T-helper 2 cell treated with Interferon-gamma antibody and Interleukin-4, amounts not matched to agents 100 ng/mL and 5 ng/mL, for 36 hours (primary cell): ENCODE measurements at regions not wholly inside any gene's neighbourhood (a gene's known extent, or its start where the extent isn't known, plus 50 kb on each side); places are given as distances from the start of the nearest gene placed in this dataset.

Experiments used
- intact Hi-C: fragments of 100-400 bp; cut with micrococcal nuclease; formaldehyde crosslinking; loops from one replicate; pipeline ENCODE4 v1.15.1; 2023

DNA sequence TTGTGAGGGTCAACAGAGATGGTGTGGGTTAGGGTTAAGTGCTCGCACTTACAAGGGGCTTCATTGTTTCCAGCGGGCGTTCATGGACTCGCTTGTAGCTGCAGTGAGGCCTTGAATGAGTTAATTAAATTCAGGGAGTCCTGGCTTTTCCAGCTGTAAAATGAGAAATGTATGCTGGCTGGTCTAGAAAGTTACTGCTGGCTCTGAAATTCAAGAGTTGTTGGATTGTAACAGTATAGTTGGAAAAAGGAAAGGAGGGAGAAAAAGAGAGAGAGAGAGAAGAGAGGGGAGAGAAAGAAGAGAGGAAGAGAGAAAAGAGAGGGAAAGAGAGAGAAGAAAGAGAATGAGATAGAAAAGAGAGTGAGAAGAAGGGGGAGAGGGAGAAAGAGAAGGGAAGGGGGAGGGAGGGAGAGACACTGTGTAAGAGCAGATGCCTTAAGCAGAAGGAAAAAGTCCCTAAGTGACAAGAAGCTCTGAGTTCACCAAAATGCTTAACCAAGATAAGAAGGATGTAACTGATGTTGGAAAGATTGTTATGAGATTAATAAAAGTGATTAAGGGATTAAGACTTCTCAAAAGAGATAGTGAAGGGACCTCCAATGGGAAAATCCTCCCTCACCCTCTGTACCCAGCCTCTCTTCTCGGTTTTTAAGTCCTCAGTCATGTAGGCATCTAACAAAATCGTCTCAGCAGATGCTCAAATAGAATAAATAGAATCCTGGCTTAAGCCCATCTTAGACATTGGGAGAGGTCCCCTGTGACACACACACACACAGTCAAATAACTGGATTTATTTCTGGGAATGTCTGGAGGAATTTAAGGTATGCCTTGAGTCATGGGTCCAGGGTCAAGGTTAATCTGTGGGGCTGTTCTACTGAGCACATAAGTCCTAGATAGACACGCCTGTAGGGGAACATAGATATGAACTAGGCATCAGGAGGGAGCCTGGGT, 477.9 kb downstream of the MIAT start:
- intact Hi-C loops = no loop called here

DNA sequence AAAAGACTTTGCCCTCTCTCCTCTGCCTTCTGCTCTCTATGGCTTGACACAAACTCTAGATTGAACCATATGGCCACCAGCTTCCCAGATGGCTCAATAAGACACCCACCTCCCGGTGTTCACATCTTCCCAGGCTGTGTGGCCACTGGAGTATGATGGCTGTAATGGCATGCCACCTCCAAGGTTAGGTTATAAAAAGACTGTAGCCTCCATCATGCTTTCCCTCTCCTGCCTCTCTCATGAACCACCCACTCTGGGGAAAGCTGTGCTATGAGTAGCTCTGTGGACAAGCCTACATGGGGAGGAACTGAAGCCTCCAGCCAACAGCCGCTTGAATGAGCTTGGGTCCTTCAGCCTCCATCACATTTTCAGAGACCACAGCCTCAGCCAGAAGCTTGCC, 479.2 kb downstream of the MIAT start:
- intact Hi-C loops = no loop called here

- intact Hi-C loops = no loop called here
These were observed 480.5 kb downstream of the MIAT start for GRCh38 chr22:27137871-27138337.

GRCh38 chr22:27138471-27138870, 481.1 kb downstream of the MIAT start:
- intact Hi-C loops = no loop called here

DNA sequence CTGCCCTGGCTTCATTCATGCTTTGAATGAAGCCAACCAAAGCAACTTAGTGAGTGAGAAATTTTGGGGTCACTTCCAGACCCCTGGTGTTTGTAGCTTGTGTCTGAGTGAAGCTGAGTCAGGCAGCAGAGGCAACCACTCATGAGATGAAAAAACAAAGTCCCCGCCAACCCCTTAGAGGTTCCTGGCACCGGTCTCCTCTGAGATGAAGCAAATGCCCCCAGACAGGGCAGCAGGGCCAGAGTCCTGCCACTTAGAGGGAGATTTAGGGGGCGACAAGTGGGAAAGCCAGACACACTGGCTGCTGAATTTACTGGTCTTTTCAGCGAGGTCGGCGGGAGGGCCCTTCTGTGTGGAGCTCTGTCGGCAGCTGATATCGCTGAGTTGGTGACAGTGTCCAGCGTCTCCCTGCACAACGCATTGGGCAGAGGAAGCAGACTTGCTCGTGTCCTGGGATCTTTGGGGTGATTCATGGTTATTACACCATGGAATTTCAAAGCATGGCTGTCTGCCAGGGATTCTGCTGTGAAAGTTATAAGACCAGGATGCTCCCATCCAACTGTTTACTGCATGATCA, 482.6 kb downstream of the MIAT start:
- intact Hi-C loops = no loop called here

GRCh38 chr22:27142286-27142685, 484.9 kb downstream of the MIAT start:
- intact Hi-C loops = no loop called here

DNA sequence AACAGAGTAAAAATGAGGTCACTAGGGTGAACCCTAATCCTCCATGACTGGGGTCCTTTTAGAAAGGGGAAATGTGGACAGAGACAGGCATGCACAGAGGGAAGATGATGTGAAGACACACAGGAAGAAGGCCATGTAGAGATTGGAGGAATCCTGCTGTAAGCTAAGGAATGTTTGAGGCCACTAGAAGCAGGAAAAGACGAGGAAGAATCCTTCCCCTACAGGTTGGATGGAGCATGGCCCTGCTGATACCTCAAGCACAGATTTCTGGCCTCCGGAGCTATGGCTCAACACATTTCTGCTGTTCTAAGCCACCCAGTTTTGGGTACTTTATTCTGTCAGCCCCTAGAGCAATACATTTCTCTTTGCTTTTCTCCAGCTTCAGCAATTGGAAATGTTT, 486.9 kb downstream of the MIAT start:
- intact Hi-C loops = no loop called here

DNA sequence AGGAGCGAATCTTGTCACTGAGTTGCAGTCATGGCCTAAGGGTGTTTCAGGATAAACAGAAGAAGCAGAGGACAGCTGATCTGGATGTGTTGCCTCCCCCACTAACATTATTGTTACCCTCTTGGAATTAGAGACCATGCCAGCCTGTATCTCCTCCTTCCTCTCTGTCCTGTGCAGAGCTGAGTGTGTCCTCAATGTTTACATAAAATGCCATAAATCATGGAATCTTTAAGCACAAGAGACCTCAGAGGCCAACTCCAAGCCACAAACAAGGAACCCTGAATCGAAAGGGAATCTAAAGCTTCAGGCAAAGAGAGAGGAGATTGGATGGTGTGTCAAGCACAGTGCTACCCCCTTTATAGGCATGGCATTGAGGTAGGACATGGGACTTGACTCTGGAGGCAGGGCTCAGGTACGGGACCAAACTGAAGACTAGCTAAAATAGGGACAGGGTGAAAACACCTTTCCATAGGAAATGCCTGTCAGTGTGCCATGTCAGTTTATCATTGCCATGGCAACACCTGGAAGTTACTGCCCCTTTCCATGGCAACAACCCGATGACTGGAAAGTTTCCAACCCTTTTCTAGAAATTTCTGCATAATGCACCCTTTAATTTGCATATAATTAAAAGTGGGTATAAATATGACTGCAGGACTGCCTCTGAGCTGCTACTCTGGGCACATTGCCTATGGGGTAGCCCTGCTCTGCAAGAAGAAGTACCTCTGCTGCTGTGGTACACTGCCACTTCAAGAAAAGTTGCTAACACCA, 489.7 kb downstream of the MIAT start:
- intact Hi-C loops = no loop called here

- intact Hi-C loops = no loop called here
These were observed 490.7 kb downstream of the MIAT start for GRCh38 chr22:27148055-27148454.

DNA sequence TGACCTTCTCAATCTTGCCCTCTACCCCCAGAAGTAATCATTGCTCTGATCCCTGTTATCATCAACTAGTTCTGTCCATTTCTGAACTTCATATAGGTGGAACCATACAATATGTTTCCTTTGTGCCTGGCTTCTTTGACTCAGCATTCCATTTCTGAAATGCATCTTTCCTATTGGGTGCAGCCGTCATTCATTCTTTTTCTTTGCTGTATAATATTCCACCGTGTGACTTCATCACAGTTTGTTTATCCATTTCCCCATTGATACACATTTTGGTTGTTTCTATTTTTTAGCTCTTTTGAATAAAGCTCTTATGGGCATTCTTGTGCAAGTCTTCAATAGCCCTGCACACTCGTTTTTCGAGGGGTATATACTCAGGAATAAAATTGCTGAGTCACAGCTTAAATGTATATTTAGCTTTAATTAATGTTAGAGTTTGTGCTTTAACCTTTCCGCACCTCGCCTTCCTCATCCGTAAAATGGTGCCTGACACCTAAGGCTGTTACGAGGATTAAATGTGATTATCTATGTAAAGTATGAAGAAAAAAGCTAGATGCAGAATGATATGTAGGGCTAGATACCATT, 491.6 kb downstream of the MIAT start:
- intact Hi-C loops = no loop called here

DNA sequence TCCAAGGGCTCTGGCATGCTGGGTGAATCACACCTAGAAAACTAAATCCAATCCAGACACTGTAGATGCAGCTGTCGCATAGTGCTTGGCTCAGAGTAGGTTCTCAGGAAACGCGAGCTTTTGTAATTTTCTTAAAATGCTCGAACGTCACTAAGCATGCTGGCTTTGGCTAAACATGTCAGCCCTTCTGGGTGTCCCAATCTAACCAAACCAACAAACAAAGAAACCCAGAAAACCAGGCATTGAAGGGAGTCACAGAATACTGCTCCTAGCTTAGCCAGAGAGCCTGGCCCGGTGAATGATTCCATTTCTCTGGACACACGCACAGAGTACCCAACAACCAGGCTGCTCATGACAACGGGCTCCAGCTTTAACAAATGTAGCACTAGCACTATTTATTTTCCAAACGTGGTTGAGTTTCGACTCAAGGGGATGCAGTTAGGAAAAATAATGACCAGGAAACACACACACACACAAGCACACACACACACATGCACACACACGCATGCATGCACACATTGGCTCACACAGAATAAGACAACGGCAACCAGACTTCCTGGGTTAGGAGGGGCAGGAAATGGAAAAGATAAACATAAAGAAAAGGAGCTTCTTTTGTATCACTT, 492.6 kb downstream of the MIAT start:
- intact Hi-C loops = no loop called here

DNA sequence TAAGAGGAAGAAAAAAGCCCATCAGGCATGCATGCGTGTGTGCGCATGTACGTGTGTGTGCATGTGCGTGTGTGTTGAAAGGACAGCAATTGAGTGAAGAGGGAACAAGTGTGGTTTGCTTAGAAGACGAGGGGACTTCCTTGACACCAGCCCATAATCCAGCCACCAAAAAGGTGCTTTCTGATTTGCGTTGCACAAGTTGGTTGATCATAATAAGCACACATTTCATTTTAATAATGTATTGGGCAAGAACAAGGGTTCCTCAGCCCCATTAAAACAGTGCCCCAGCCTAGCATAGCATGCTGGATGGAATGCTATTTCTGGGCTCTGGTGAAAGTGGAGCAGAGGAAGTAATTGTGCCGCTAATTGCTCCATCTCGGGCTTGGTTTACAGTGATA, 493.2 kb downstream of the MIAT start:
- intact Hi-C loops = no loop called here

DNA sequence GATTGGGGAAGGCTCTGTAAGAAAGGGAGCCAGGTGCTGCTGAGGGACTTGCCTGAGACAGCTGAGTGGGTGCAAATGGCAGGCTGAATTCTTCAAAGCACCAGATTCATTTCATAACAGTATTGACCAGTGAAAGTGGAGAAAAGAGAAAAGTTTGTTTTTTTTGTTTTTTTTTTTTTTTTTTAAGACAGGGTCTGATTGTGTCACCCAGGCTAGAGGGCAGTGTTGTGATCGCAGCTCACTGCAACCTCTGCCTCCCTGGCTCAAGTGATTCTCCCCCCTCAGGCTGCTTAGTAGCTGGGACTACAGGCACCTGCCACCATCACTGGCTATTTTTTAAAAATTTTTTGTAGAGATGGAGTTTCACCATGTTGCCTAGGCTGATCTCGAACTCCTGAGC, 494.0 kb downstream of the MIAT start:
- intact Hi-C loops = no loop called here

DNA sequence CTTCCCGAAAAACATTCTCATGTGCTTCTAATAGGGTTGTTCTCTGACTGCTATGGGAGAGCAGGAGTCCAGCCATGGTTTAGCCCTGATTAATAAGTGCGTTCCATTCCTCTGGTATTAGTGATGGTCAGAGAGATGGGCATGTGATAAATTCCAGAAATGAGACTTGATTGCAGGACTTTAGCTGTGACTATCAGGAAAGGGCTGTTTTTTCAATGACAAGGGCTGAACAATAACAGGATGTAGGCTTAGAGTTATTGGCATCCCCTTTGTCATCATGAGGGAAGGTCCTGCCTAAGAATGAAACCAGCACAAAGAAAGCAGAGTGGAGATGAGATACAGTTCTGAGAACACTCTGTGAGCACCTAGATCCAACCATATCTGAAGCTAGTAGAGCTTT, 494.6 kb downstream of the MIAT start:
- intact Hi-C loops = no loop called here

DNA sequence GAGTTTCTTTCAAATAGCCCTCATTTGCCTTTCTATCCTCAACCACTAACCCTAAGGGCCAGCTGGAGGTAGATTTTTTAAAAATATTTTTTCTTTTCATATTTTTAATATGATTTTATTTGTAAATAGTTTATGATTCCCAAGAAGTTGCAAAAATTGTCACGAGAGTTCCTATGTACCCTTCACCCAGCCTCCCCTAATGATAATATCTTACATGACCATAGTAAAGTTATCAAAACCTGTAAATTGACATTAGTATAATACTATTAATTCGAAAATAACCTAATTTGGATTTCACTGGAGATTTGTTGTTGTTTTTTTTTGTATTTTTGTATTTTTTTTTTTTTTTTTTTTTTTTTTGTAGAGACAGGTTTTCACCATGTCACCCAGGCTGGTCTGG, 495.5 kb downstream of the MIAT start:
- intact Hi-C loops = no loop called here

DNA sequence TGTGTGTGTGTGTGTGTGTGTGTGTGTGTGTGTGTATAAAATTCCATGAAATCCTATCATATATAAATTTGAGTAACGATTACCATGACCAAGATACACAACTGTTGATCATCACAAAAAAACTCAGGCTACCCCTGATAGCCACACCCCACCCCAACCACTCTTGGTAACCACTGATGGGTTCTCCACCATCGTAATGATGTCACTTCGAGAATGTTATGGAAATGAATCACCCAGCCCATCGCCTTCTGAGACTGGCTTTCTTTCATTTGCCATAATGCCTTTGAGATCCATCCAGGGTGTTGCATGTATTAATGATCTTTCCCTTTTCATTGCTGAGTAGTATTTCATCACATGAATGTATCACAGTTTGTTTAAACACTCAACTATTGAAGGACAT, 496.0 kb downstream of the MIAT start:
- intact Hi-C loops = no loop called here

DNA sequence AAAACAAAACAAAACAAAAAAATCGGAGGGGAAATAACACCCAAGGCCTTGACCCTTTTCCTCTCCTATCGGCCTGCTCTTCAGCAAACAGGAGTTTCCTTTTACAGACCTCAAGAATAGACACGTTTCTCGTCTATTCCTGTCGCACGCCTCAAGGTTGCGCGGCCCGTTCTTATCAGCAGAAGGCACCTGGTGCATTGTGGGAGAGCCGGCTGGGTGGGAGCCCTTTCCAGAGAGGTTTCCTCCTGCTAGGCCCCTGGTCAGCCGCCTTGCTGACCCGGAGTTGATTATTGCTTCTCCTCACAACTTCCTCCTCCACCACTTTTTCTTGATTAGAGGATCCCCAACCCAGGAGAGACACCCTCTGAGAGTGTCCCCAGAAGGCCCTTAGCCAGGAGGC, 497.3 kb downstream of the MIAT start:
- intact Hi-C loops = no loop called here

- intact Hi-C loops = no loop called here
These were observed 499.6 kb downstream of the MIAT start for GRCh38 chr22:27156821-27157489.

GRCh38 chr22:27157666-27158370, 500.4 kb downstream of the MIAT start:
- intact Hi-C loops = no loop called here

DNA sequence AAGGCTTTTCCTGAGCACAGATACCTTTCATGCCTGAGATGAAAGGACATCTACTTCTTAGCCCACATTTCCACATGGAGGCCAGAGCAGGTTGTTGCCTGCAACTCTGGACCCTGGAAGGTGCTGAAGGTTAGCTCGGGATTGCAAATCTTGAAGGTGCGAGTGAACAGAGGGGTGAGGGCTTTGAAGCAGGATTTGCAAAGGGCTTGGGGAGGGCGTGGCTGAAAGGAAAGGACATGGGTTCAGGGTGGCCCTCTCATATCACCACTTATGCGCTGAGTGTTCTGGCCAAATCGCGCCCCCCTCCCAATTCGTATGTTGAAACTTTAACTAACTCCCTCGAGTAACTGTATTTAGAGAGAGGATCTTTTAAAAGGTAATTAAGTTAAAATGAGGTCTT, 501.6 kb downstream of the MIAT start:
- intact Hi-C loops = no loop called here
